H9 (cell line): ENCODE measurements at regions not wholly inside any gene's neighbourhood (a gene's known extent, or its start where the extent isn't known, plus 50 kb on each side); places are given as distances from the start of the nearest gene placed in this dataset.

ENCODE experiments used
- DNase-seq: peaks from one replicate; pipeline ENCODE4 v3.0.0-alpha.2; 2017
- H2AFZ ChIP-seq: one replicate; pipeline ENCODE4 v1.6.1; 2013; ENCODE audit warnings: mild to moderate bottlenecking, low read length, control low read depth, moderate library complexity
- H2AK5ac ChIP-seq: 2 replicates; pipeline ENCODE4 v1.6.1; 2013; ENCODE audit warnings: low read length, control low read depth, mixed read lengths; ENCODE audit not compliant: insufficient read length
- H2BK120ac ChIP-seq: one replicate; pipeline ENCODE4 v1.6.1; 2013; ENCODE audit warnings: low read depth, mild to moderate bottlenecking, low read length, control low read depth, inconsistent platforms; ENCODE audit not compliant: poor library complexity, severe bottlenecking
- H2BK12ac ChIP-seq: 2 replicates; pipeline ENCODE4 v1.6.1; 2013; ENCODE audit warnings: low read length, control low read depth, mixed read lengths, low read depth; ENCODE audit not compliant: insufficient read length
- H2BK15ac ChIP-seq: 2 replicates; pipeline ENCODE4 v1.6.1; 2013; ENCODE audit warnings: low read depth, low read length, control low read depth
- H2BK20ac ChIP-seq: one replicate; pipeline ENCODE4 v1.6.1; 2013; ENCODE audit warnings: low read depth, mild to moderate bottlenecking, low read length, control low read depth, inconsistent platforms; ENCODE audit not compliant: poor library complexity, severe bottlenecking
- H2BK5ac ChIP-seq: 2 replicates; pipeline ENCODE4 v1.6.1; 2013; ENCODE audit warnings: low read length, control low read depth, mixed read lengths; ENCODE audit not compliant: insufficient read length
- H3K14ac ChIP-seq: 2 replicates; pipeline ENCODE4 v1.6.1; 2013; ENCODE audit warnings: low read length, control low read depth; ENCODE audit not compliant: insufficient read depth
- H3K18ac ChIP-seq: 2 replicates; pipeline ENCODE4 v1.6.1; 2013; ENCODE audit warnings: low read depth, mild to moderate bottlenecking, mixed read lengths, low read length, control low read depth; ENCODE audit not compliant: insufficient read length
- H3K23ac ChIP-seq: 2 replicates; pipeline ENCODE4 v1.6.1; 2013; ENCODE audit warnings: low read length, control low read depth, mixed read lengths, low read depth; ENCODE audit not compliant: insufficient read length
- H3K23me2 ChIP-seq: 2 replicates; pipeline ENCODE4 v1.6.1; 2013; ENCODE audit warnings: low read depth, mild to moderate bottlenecking, mixed read lengths, low read length, control low read depth; ENCODE audit not compliant: insufficient read length, poor library complexity, severe bottlenecking
- H3K27ac ChIP-seq: 2 replicates; pipeline ENCODE4 v1.5.1; 2013; ENCODE audit warnings: low read length, control low read depth, mixed read lengths, low read depth; ENCODE audit not compliant: insufficient read length
- H3K27me3 ChIP-seq: 2 replicates; pipeline ENCODE4 v1.6.1; 2013; ENCODE audit warnings: low read length, control low read depth, inconsistent platforms; ENCODE audit not compliant: insufficient read depth
- H3K4ac ChIP-seq: 2 replicates; pipeline ENCODE4 v1.6.1; 2013; ENCODE audit warnings: low read depth, mild to moderate bottlenecking, control low read depth, inconsistent platforms, low read length, moderate library complexity
- H3K4me1 ChIP-seq: 2 replicates; pipeline ENCODE4 v1.6.1; 2013; ENCODE audit warnings: low read length, control low read depth, inconsistent platforms; ENCODE audit not compliant: insufficient read depth
- H3K4me2 ChIP-seq: 2 replicates; pipeline ENCODE4 v1.6.1; 2013; ENCODE audit warnings: low read length, control low read depth, mixed read lengths; ENCODE audit not compliant: insufficient read length, insufficient read depth
- H3K56ac ChIP-seq: 2 replicates; pipeline ENCODE4 v1.6.1; 2013; ENCODE audit warnings: low read depth, mild to moderate bottlenecking, mixed read lengths, low read length, control low read depth; ENCODE audit not compliant: insufficient read length
- H3K79me1 ChIP-seq: 2 replicates; pipeline ENCODE4 v1.6.1; 2013; ENCODE audit warnings: low read depth, mild to moderate bottlenecking, moderate library complexity, low read length, control low read depth, inconsistent platforms; ENCODE audit not compliant: insufficient read depth, poor library complexity, severe bottlenecking
- H3K79me2 ChIP-seq: 2 replicates; pipeline ENCODE4 v1.6.1; 2013; ENCODE audit warnings: low read length, control low read depth, inconsistent platforms; ENCODE audit not compliant: insufficient read depth
- H3K9ac ChIP-seq: 2 replicates; pipeline ENCODE4 v1.6.1; 2013; ENCODE audit warnings: low read length, control low read depth, mixed read lengths; ENCODE audit not compliant: insufficient read length; ENCODE audit errors: extremely low read depth
- H3K9me3 ChIP-seq: one replicate; pipeline ENCODE4 v1.6.1; 2013; ENCODE audit warnings: low read depth, low read length, inconsistent platforms; ENCODE audit not compliant: control insufficient read depth
- H3T11ph ChIP-seq: one replicate; pipeline ENCODE4 v1.6.1; 2013; ENCODE audit warnings: mild to moderate bottlenecking, low read length, control low read depth, inconsistent platforms
- H4K20me1 ChIP-seq: one replicate; pipeline ENCODE4 v1.6.1; 2013; ENCODE audit not compliant: control insufficient read depth, insufficient read length, insufficient read depth
- H4K5ac ChIP-seq: 2 replicates; pipeline ENCODE4 v1.6.1; 2013; ENCODE audit warnings: low read depth, mild to moderate bottlenecking, mixed read lengths, low read length, control low read depth; ENCODE audit not compliant: insufficient read length
- H4K8ac ChIP-seq: replicated peaks from 2 replicates; pipeline ENCODE4 v1.6.1; 2013; ENCODE audit warnings: low read length, control low read depth, mixed read lengths, low read depth; ENCODE audit not compliant: insufficient read length
- H4K91ac ChIP-seq: 2 replicates; pipeline ENCODE4 v1.6.1; 2013; ENCODE audit warnings: low read depth, mild to moderate bottlenecking, moderate library complexity, mixed read lengths, low read length, control low read depth; ENCODE audit not compliant: insufficient read length
- H3K27ac Mint-ChIP-seq, 3 experiments: 2 replicates in 2 of 3; 3 replicates in 1 of 3; pipeline ENCODE4 v1.8.0; 2020 to 2021; ENCODE audit warnings: mixed read lengths in 3 of 3, mild to moderate bottlenecking in 1 of 3, moderate library complexity in 1 of 3
- H3K27me3 Mint-ChIP-seq: 2 replicates; pipeline ENCODE4 v1.8.0; 2021; ENCODE audit warnings: low read depth, mild to moderate bottlenecking, moderate library complexity, mixed read lengths
- H3K36me3 Mint-ChIP-seq, 3 experiments: 2 replicates in 2 of 3; 3 replicates in 1 of 3; pipeline ENCODE4 v1.8.0; 2020 to 2021; ENCODE audit warnings: low read depth in 3 of 3, mixed read lengths in 3 of 3; ENCODE audit not compliant: insufficient read depth in 1 of 3
- H3K4me1 Mint-ChIP-seq, 2 experiments: 2 replicates each; pipeline ENCODE4 v1.8.0; 2020; ENCODE audit warnings: mixed read lengths in 2 of 2
- H3K4me3 Mint-ChIP-seq, 2 experiments: 2 replicates in 1 of 2; 3 replicates in 1 of 2; pipeline ENCODE4 v1.8.0; 2020 to 2021; ENCODE audit warnings: mild to moderate bottlenecking in 2 of 2, mixed read lengths in 2 of 2, moderate library complexity in 1 of 2
- H3K9me3 Mint-ChIP-seq, 2 experiments: 2 replicates in 1 of 2; 3 replicates in 1 of 2; pipeline ENCODE4 v1.8.0; 2020; ENCODE audit warnings: mild to moderate bottlenecking in 2 of 2, mixed read lengths in 2 of 2, moderate library complexity in 1 of 2
- CTCF ChIP-seq: fragments of 200-600 bp; sonication (generic); conservative IDR thresholded peaks from 3 replicates; pipeline ENCODE4 v1.8.0; 2021; ENCODE audit warnings: antibody characterized with exemption, mild to moderate bottlenecking

- no peaks in the 10 kb centered on the region for H3K79me2 ChIP-seq
- no peak overlapping the region for H3K14ac ChIP-seq
- H3K4me2 ChIP-seq: no peak overlapping the region
- H2BK12ac ChIP-seq: no peak overlapping the region
- no peak overlapping the region for H3K18ac ChIP-seq
- H3K79me1 ChIP-seq: no peaks in the 10 kb centered on the region
- H3K27ac ChIP-seq: no peak overlapping the region
- H3K9ac ChIP-seq: no peak overlapping the region
- Mint-ChIP-seq H3K36me3 (no peaks in the 10 kb centered on the region), H3K9me3 (no peaks in the 10 kb centered on the region), H3K27me3 (no peaks in the 10 kb centered on the region), H3K4me3 (no peak overlapping the region), H3K4me1 (no peaks in the 10 kb centered on the region), H3K27ac (no peak overlapping the region)
- H2AK5ac ChIP-seq: no peak overlapping the region
- no peak overlapping the region for H2AFZ ChIP-seq
- no peaks in the 10 kb centered on the region for H3K9me3 ChIP-seq
- no peaks in the 10 kb centered on the region for H3K23me2 ChIP-seq
- H4K20me1 ChIP-seq: no peaks in the 10 kb centered on the region
- H3K23ac ChIP-seq: no peak overlapping the region
- no peak overlapping the region for H2BK120ac ChIP-seq
- no peak overlapping the region for H2BK15ac ChIP-seq
- no peak overlapping the region for H4K91ac ChIP-seq
- no peak for TF ChIP-seq CTCF
- no peaks in the 10 kb centered on the region for H3K27me3 ChIP-seq
- no peak overlapping the region for H4K5ac ChIP-seq
- no peak overlapping the region for H2BK20ac ChIP-seq
- H3K4me1 ChIP-seq: no peaks in the 10 kb centered on the region
- H3K56ac ChIP-seq: no peak overlapping the region
- H3T11ph ChIP-seq: no peak overlapping the region
- no peak for DNase-seq
- no peak overlapping the region for H3K4ac ChIP-seq
- no peak overlapping the region for H2BK5ac ChIP-seq
- H4K8ac ChIP-seq: no peak overlapping the region
Measured at GRCh38 chr11:23272095-23272494, 411.8 kb upstream of the CCDC179 start.
